ENCODE measurements at regions not wholly inside any gene's neighbourhood (a gene's known extent, or its start where the extent isn't known, plus 50 kb on each side); places are given as distances from the start of the nearest gene placed in this dataset.

DNA sequence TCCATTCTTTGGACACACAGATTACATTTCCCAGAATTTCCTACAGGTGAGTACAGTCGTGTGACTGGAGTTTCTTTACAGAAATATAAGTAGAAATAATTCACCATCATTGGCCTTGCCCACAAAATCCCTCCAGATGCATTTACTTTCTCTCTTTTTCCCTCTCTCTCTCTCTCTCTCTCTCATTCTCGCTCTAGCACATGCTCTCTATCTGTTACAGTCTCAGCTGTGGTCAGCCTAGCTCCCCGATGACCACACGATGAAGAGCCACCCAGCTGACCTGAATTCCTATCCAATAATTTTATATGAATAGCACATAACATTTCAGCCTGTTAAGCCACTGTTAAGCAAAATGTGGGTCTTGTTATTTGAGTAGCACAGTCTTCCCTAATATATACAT lies 507.9 kb downstream of the PCDH7 start:
- TF ChIP-seq, protein P1, sequence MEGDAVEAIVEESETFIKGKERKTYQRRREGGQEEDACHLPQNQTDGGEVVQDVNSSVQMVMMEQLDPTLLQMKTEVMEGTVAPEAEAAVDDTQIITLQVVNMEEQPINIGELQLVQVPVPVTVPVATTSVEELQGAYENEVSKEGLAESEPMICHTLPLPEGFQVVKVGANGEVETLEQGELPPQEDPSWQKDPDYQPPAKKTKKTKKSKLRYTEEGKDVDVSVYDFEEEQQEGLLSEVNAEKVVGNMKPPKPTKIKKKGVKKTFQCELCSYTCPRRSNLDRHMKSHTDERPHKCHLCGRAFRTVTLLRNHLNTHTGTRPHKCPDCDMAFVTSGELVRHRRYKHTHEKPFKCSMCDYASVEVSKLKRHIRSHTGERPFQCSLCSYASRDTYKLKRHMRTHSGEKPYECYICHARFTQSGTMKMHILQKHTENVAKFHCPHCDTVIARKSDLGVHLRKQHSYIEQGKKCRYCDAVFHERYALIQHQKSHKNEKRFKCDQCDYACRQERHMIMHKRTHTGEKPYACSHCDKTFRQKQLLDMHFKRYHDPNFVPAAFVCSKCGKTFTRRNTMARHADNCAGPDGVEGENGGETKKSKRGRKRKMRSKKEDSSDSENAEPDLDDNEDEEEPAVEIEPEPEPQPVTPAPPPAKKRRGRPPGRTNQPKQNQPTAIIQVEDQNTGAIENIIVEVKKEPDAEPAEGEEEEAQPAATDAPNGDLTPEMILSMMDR (IDR thresholded peaks at IDR 0.05): no peak
- TF ChIP-seq POLR2A (IDR thresholded peaks at IDR 0.05): no peak

Measured in right lobe of liver (tissue), 4 donors.